HPDE6-E6E7 (cell line): ENCODE measurements at regions not wholly inside any gene's neighbourhood (a gene's known extent, or its start where the extent isn't known, plus 50 kb on each side); places are given as distances from the start of the nearest gene placed in this dataset.

Source experiments
- DNase-seq: peaks from one replicate; pipeline ENCODE4 v3.0.0; 2011; ENCODE audit warnings: missing footprints; ENCODE audit errors: extremely low spot score

DNA sequence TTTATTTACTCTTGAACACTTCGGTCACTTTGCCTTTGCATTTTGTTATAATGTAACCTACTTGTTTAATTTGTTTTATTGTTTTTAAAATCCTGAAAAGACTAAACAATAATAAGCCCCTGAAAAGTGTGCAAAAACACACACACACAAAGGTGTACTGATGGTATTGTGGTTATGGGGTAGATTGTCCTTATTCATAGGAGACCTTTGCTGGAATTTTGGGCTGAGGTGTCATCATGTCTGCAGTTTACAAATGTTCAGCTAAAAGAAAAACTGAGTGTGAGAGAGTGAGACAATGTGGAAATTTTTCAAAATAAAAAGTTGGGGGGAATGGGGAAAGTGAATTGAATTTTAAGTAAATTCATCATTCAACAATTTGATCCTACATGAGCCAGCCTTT lies 174.9 kb downstream of the QDPR start:
- no peak for DNase-seq

DNA sequence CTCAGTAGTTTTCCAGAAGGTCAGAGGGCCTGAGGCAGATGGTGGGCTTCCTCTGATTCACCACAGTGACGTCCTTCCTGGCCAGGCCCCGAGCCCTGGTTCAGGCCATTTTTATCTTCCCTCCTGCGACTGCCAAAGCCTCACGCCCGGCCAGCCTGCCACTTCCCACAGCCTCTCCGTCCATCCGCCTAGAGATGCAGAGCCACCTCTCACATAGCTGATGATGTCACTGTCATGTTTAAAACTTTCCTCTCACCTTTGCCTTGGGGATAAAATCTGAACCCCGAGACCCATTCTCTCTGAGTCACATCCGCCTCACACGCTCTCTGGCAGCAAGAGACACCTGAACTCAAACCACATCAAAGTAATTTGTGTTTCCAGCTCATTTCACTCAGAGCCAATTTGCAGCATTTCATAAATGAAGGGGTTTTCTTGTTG lies 175.3 kb downstream of the QDPR start:
- peak; percentile 45 for DNase-seq

DNA sequence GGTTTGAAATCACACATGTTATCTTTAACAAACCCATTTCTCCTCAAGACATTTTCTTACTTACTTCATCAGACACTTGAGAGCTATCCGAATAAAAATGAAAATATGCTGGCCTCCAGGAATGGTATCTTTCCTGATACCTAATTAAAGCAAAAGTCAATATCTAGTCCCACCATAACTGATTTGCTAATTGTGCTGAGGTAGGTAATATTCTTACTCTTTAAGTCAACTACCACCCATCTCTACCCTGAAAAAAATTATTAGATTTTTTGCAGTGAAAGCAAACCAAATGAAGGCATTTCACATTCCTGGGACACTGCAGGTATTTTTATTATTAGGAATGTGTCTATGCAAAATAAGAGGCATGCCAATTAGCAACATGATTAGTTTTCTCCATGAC lies 175.8 kb downstream of the QDPR start:
- no peak for DNase-seq

DNA sequence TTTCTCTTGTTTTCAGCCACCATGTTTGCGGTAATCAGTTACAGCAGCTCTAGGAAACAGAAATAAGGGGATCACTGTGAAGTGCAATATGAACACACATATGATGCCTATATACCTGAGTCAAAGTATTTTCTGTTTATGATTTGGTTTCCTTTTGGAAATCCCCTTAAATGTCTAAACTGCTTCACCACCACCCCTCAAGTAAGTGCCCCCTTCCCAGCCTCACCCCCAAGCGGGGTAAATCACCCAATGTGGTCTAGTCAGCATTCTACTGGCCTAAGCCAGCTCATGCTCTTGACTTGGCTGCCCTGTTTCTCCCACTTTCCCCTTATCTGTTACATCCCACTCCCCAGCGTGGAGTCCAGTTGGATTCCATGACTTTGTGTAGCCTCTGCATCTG lies 176.5 kb downstream of the QDPR start:
- no peak for DNase-seq

DNA sequence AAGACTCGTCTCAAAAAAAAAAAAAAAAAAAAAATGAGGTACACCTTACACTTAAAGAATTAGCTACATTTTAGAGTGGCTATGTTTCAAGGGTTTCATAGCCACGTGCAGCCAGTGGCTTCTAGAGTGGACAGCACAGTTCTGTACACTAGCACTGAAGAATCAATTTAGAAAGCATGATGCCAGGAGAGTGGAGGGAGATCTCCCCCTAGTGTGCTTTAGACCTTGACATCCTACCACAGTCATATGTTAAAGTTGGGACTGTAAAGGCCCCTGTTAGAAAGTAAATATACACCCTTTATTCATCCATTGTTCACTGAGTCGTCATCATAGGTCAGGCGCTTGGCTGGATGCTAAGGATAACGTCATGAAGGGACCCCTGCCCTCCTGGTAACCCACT lies 179.4 kb downstream of the QDPR start:
- DNase-seq: no peak

DNA sequence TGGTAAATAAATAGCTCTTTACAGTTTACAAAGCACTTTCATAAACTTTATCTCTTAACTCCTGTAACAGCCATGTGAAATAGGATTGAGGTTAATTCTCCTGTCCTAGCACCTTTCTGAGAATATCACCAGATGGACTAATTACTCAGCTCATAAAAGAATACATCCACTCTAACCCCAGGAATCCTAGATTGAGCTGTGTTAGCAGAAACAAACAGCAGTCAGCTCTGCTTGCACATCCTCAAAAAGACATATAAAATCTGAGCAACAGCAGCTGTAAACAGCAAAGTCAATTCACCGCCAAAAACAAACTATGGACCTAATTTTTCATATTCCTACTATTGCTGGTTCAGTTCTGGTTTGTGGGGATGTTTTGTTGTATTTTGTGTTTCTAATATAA lies 182.8 kb downstream of the QDPR start:
- no peak for DNase-seq

DNA sequence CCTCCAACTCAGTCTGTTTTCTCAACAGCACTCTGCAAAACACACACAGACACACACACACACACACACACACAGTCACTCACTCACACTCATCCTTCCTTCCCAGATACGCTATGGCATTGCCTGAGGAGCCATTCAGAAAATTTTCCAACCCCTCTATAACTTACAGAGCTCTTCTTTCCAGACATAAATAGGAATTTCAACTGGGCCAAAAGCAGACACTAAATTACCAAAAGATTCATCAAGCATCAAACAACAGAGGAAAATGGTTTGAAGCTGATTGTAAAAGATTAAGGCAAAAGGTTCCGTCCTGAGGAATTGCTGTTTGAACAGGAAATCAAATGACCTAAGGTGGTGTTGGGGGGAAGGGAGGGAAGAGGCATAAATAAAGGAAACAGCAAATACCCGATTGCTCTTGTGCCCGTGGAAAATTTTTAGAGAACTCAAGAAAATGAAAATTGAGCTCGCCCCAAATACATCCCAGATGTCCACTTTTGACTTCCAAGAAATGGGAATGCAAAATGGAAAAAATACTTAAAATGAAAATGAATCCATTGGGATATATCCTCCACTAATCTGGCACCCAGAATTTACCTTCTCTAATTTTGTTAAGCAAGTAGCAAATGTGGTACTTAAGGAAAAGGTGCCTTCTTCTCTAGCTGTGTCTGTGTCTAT lies 183.6 kb downstream of the QDPR start:
- DNase-seq: no peak

DNA sequence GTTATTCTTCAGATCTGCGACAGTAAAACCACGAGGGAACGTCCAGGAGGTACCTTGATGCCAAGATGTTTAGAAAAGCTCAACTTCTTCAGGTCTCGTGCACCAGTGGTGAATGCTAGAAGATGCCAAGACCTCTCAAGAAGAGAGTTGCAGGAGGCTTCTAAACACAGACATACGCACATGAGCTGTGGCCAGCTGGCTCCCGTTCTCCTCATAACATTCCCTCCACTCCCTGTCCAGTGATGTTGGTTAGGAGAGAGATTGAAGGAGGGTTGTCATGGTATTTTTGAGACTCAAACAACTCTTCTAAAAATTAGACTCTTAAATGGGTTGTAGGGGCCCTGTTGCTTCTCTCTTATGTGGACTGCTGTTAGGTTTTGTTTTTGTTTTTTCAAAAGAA lies 184.3 kb downstream of the QDPR start:
- DNase-seq: no peak

DNA sequence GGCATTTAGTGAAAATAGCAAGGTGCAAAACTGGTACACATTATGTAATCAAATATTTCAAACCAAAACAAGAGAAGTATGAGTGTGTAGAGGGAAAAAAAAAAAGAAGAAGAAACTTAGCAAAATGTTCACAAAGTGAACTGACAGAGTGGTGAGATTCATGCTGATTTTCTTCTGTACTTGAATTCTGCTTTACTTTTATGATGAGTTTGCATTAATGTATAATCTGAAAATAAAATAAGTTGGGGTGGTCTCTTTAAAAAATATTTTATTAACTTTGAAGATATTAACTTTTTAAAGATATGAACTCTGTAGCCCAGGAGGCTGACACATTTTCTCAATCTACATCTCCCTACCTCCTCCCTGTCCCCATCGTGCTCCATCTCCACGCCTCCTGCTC lies 185.1 kb downstream of the QDPR start:
- no peak for DNase-seq

DNA sequence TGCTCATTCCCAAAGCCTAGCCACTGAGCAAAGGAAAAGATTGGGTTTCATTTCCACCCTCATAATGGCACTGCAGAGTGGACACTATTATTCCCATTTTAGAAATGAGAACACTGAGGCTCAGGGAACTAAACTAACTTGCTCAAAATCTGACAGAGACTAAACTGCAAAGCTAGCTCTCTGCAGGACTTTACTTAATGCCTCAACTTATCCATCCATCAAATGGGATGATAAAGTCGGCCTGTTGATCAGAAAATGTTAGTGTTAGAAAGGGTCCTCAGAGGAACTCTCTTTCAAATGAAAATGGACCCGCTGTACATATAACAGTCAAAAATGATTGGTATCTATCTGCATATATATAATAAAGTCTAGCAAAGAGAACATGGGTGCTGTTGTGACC lies 186.8 kb downstream of the QDPR start:
- DNase-seq: no peak

DNA sequence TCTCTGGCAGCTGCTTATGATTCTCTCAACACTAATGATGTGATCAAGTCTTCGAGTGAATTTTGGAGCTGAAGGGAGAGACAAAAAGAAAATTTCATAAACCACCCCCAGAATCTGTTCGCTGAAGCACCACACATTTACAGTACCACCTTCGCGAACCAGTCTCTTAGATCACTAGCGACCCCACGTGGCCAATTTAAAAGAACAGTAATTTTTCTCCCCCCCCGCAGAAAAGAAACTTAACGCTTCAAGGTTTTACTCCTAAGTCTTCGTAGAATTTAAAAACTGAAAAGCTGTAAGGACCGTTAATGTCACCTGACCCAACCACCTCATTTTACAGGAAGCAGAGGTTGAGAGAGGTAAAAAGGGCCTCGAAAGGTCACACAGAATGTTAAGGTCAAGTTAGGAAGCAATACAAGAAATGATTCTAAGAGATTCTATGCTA lies 187.5 kb downstream of the QDPR start:
- peak; percentile 10 for DNase-seq

DNA sequence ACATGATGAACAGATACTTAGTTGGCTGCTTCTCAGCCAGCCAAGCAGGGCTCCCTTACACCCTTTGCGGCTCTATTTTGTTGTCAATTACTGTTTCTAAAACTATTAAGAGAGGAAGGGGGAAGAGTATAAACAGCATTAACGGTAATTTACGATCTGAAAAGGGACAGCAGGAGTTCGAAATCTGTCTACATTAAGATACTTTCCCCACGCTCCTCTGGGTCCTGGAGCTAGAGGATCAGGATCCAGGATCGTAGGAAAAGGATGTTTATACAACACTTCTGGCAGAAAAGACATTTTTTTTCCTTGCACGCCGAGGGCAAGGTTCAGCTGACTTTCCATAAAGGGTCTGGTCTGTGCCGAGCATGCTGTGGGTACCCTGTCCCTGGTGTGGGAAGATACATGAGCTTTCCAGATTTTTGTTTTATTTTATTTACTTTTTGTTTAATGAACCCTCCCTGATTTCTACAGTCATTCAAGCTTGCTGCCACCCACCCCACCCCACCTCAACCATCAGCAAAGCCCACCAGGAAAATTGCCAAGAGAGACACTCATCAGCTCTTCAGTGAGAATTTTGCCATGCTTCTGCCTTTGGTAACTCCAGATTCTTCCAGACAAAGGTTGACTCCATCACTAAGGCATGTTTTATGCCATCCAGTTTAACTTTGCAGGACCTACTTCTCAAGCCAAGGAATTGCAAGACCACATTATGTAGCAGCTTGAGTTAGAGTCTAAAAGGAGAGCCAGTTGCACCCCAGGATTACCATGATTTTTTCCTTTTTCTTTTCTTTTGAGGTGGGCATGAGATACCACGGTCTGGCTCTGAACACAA lies 188.1 kb downstream of the QDPR start:
- DNase-seq: no peak

DNA sequence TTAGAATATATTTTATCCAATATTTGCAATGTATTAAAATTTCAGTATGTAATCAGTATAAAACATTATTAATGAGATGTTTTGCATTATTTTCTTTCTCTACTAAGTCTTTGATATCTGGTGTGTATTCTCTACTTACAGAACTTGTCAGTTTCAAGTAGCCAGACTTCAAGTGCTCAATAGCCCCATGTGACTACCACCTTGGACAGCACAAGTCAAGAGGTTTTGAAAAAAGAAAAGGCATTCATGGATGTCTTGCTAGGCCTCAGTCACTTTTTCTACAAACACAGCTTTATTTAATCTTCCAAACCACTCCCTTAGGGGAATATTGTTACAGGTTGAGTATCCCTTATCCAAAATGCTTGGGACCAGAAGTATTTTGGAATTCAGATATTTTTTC lies 189.4 kb downstream of the QDPR start:
- DNase-seq: no peak

DNA sequence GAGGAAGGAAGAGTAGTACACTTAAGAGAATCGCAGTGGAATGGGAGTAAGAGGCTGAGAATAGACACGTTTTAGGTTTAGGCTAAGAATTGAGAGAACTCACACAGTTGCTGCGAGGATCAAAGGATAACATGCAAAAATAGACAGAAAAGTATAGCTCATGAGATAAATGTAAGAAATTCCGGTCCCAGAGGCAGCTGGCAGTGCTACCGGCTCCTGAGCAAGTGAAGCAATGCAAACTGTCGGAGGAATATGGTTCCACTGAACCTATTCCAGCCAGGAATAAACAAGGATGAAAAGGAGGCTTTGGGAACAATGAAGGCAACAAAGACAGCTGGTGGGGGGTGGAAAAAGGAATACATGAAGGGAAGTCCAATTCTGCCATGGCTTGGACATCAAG lies 191.8 kb downstream of the QDPR start:
- no peak for DNase-seq

DNA sequence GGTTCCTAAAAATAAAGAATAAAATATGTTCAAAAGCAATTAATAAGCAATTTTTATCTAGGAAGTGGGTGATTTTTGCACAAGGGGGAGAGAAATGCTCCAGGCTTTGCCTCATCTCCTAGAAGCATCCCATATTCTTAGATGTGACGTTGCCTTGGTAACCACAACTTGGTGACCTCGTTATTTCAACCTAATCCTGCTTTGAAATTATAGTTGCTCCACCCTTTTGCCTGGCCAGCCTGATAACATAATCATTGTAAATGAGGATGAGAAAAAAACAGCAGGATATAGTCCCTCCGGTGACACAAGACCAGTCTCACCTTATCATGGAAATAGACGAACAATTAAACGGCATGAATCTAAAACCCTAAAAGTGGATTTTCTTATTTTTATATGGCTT lies 194.4 kb downstream of the QDPR start:
- no peak for DNase-seq

DNA sequence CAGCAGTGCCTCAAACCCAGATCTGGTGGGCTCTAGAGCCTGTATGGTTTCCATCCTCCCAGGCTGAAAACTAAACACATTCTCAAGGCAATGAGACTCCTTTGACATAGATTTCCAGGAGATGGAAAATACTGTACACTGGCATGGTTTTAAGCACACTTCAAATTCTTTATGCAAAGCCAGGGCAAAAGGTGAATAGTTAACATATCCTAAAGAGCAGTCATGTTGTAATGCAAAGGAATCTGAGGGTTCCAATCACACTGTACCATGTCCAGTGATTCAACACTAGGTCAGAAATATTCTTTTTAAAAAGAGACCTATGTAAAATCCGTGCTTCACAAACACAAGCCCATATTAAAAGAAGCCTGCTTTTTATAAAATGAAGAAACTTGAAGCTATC lies 195.3 kb downstream of the QDPR start:
- DNase-seq: no peak

DNA sequence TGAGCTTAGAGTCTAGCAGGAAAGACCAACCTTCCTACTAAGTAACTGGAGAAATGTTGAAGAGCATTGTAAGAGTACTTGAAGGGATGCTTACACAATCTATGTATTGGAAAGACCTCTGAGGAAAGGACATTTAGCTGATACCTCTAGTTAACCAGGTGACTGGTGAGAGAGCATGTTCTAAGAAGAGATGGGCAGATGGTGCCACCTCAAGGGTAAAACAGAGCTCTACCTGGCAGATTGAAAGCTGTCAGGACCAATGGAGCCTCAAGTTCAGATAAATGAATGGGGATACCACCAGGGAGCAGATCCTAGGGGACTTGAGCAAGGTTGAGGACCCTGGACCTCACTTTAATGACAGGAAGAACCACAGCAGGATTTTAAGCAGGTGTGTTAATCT lies 196.4 kb downstream of the QDPR start:
- no peak for DNase-seq

DNA sequence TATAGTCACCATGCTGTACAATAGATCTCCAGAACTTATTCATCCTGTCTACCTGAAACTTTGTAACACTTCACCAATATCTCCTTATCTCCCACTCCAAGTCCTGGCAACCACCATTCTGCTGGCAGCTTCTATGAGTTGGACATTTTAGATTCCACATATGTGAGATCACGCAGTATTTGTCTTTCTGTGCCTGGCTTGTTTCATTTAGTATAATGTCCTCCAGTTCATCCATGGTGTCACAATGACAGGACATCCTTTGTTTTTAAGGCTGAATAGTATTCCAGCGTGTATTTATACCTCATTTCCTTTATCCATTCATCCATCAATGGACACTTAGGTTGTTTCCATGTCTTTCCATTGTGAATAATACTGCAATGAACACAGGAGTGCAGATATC lies 198.7 kb downstream of the QDPR start:
- no peak for DNase-seq

DNA sequence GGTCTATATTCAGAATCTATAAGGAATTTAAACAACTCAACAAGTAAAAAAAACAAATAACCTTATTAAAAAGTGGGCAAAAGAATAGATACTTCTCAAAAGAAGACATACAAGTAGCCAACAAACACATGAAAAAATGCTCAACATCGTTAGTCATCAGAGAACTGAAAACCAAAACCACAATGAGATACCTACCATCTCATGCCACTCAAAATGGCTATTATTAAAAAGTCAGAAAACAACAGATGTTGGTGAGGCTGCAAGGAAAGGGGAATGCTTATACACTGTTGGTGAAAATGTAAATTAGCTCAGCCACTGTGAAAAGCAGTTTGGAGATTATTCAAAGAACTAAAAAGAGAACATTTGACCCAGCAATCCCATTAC lies 201.6 kb downstream of the QDPR start:
- DNase-seq: no peak

DNA sequence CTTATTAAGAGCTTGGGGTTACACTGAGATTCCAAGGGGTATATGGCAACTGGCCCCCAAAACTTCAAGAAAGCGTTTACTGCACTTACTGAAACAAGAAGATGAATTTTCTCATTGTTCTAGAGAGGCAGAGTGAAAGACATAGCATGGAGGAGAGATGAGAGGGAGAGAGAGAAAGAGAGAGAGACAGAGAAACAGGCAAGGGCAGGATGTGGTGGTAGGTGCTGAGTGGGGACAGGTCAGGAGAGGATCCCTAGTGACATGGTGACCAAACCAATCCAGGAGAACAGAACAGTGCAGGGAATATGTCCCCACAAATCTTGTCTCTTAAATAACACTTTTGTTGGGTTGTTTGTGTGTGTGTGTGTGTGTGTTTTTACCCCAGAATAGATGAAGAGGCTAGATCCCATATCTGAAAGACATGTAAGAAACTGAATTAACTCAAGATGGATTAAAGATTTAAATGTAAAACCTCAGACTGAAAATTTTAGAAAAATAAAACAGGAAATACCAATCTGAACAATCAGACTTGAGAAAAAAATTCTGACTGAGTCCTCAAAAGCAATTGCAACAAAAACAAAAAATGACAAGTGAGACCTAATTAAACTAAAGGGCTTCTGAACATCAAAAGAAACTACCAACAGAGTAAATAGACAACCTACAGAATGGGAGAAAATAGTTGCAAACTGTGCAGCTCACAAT lies 202.2 kb downstream of the QDPR start:
- DNase-seq: no peak

DNA sequence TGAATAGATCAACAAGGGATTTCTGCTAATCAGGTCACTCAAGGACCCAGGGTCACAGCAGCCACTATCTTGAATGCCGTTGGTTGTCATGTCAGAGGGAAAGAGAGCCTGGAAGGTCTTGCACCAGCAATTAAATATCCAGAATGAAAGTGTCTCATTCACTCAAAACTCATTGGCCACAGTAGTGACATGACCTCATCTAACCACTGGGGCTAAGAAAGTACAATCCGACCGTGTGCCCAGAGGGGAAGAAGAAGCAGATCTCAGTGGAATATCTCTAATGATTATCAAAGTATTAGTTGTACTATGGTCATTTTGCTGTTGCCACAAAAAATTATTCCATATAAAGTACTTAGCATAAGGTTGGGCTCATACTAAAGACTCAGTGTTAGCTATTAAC lies 210.0 kb downstream of the QDPR start:
- no peak for DNase-seq

DNA sequence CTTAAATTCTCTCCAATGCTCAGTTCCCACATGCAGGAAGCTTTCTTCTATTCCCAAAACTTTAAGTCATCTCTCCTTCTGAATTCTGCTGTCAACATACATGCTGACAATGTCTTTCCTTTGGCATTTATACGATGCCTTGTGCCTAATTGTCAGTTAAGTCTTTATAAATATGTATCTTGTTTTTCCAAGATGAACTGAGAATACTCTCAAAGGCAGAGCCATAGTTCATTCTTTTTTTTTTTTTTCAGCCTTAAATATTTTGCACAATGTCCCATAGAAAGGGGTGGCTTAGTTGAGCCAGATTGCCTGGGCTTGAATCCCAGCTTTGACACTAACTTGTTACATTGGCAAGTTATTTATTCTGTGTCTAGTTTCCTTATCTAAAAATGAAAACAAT lies 210.6 kb downstream of the QDPR start:
- DNase-seq: no peak
